Psoas muscle (tissue), 7 donors: ENCODE measurements at regions not wholly inside any gene's neighbourhood (a gene's known extent, or its start where the extent isn't known, plus 50 kb on each side); places are given as distances from the start of the nearest gene placed in this dataset.

Source experiments
- ATAC-seq, 4 donors: fragments of 200-7000 bp; cut with Tn5 transposase; one replicate each; pipeline ENCODE4 v1.9.1; 2020; ENCODE audit warnings: moderate library complexity in 3 of 4, mild to moderate bottlenecking in 2 of 4
- DNase-seq, 2 donors: peaks; one replicate each; pipeline ENCODE4 v3.0.0-alpha.2; 2020
- H3K27ac ChIP-seq: fragments of 200-600 bp; one replicate; pipeline ENCODE4 v1.8.0; 2022
- H3K27me3 ChIP-seq, 3 donors: fragments of 200-600 bp in 1 of 3; one replicate each; pipeline versions ENCODE4 v1.6.1 to v1.8.0; 2013 to 2022; ENCODE audit warnings: low read length in 2 of 3, mild to moderate bottlenecking in 2 of 3, moderate library complexity in 1 of 3; ENCODE audit not compliant: insufficient read depth in 3 of 3
- H3K36me3 ChIP-seq, 2 donors: fragments of 200-600 bp in 1 of 2; one replicate each; pipeline versions ENCODE4 v1.6.1 to v1.8.0; 2013 to 2022; ENCODE audit warnings: low read depth in 1 of 2, mild to moderate bottlenecking in 1 of 2, moderate library complexity in 1 of 2; ENCODE audit not compliant: insufficient read depth in 1 of 2
- H3K4me1 ChIP-seq: fragments of 200-600 bp; one replicate; pipeline ENCODE4 v1.8.0; 2022
- H3K4me3 ChIP-seq: fragments of 200-600 bp; one replicate; pipeline ENCODE4 v1.8.0; 2022; ENCODE audit warnings: mild to moderate bottlenecking
- H3K9me3 ChIP-seq: fragments of 200-600 bp; one replicate; pipeline ENCODE4 v1.8.0; 2022
- WGBS, 3 donors: extraction: QIAGEN DNeasy Blood & Tissue Kit; methylation state at CpG; one replicate each; pipeline versions ENCODE4 v1.1.6 to v1.1.7; 2013; 5-methylcytosine and 5-hydroxymethylcytosine counted together
- intact Hi-C, 2 donors: fragments of 100-400 bp; cut with DNase I; formaldehyde crosslinking; loops; one replicate each; pipeline versions ENCODE4 v1.11.0 to v1.14.2; 2022
- TF ChIP-seq, protein P1 (sequence below): fragments of 200-600 bp; IDR thresholded peaks from one replicate; pipeline ENCODE4 v1.8.0; 2022; ENCODE audit warnings: antibody characterized with exemption
- donor health status: healthy with polysubstance abuse.
- donor health status: DM: no; HTN: no; CAD: no; lungs with moderate emphysema.
- donor health status: Bipolar disorder and iron deficiency.
- donor health status: healthy.
- donor health status: DM: yes; HTN: yes; CAD: no.
- donor health status: DM: no; HTN: no; CAD: no.
- donor health status: DM: yes; HTN: yes; CAD: no.

DNA sequence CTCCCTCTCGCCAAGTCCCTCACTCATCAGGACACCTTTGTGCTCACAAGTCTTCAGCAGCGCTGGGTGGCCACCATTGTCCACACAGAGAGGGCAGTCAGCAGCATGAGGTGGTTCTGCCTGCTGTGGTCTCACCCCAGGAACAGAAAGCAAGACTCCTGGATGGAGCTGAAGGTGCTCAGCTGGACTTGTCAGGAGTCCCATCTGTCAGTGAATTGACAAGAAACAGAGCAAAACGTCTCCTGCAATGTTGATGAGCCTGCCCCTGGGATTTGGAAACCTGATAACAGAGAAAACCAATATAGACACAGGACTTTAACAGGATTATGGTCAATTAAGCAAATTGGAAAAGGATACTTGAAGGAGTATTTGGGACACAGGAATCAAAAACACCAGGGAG, 122.2 kb upstream of the PRSS58 start:
- no peaks in the 10 kb centered on the region for H3K9me3 ChIP-seq
- H3K27me3 ChIP-seq: no peaks in the 10 kb centered on the region
- ATAC-seq (no peak), DNase-seq (no peak)
- H3K4me3 ChIP-seq: no peak overlapping the region
- intact Hi-C loops: no loop called here
- TF ChIP-seq, protein P1, sequence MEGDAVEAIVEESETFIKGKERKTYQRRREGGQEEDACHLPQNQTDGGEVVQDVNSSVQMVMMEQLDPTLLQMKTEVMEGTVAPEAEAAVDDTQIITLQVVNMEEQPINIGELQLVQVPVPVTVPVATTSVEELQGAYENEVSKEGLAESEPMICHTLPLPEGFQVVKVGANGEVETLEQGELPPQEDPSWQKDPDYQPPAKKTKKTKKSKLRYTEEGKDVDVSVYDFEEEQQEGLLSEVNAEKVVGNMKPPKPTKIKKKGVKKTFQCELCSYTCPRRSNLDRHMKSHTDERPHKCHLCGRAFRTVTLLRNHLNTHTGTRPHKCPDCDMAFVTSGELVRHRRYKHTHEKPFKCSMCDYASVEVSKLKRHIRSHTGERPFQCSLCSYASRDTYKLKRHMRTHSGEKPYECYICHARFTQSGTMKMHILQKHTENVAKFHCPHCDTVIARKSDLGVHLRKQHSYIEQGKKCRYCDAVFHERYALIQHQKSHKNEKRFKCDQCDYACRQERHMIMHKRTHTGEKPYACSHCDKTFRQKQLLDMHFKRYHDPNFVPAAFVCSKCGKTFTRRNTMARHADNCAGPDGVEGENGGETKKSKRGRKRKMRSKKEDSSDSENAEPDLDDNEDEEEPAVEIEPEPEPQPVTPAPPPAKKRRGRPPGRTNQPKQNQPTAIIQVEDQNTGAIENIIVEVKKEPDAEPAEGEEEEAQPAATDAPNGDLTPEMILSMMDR: no peak
- no peaks in the 10 kb centered on the region for H3K4me1 ChIP-seq
- WGBS, 3 donors: 62 to 69% (median 65%) methylated on average over 3 of the region's 3 CpGs
- no peaks in the 10 kb centered on the region for H3K36me3 ChIP-seq
- H3K27ac ChIP-seq: no peak overlapping the region

DNA sequence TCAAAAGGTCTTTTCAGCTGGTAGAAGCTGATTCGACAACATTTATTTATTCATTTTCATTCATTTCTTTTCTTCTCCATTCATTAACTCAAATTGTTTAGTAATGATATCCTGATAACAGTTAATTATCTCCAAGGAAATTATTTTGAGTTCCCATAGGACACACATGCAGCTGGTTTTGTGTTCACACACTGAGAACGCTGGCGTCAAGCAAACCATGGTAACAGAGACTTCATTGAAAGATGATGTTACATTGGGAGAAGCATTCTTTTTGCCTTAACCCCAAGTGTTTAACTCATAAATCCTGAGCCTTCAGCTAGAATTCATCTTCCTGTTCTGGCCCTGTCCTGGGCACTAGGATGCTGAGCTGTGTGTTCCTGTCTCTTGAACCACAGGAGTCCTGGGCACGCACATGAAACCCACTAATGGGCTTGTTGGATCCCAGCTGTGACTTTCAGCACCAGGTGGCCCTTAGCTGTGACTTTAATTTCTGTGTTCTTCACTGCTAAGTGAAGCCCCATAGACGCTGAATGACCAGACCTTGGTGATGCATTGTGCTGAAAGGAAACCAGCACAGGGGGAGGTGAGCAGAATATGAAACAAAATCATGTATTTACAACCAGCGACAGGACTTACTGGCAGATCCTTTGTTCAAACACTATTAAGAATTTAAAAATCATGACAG, 121.5 kb upstream of the PRSS58 start:
- DNase-seq (no peak), ATAC-seq (no peak)
- Histone ChIP-seq H3K36me3 (no peaks in the 10 kb centered on the region), H3K4me3 (no peak overlapping the region), H3K4me1 (peaks cover 1% of the 10 kb centered on the region), H3K27me3 (no peaks in the 10 kb centered on the region), H3K27ac (no peak overlapping the region), H3K9me3 (no peaks in the 10 kb centered on the region)
- TF ChIP-seq, protein P1: no peak
- intact Hi-C loops: no loop called here
- 57 to 71% (median 62%) methylated on average over 6 of the region's 6 CpGs for WGBS, 3 donors

DNA sequence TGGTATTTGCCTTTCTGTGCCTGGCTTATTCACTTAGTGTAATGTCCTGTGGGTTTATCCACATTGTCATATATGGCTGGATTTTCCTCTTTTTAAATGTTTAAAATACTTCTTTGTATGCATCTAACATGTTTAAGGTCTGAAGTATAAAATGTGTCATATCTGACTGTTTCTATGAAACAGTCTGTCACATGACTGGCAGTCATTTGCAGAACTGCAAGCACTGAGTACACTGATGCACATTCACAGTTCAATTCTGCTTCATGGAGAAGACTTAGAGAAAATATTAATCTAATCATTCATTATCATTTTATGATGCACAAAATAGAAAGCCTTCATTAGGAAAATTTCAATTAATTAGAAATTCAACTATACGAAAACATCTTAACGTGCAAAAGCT, 119.7 kb upstream of the PRSS58 start:
- TF ChIP-seq, protein P1: no peak
- DNase-seq: no peak
- Histone ChIP-seq H3K27me3 (no peaks in the 10 kb centered on the region), H3K9me3 (no peaks in the 10 kb centered on the region), H3K4me1 (peaks cover 19% of the 10 kb centered on the region), H3K4me3 (no peak overlapping the region), H3K36me3 (no peaks in the 10 kb centered on the region), H3K27ac (no peak overlapping the region)
- ATAC-seq: no peak
- 91 to 96% (median 96%) methylated on average over 2 of the region's 2 CpGs for WGBS, 3 donors
- intact Hi-C loops: no loop called here

DNA sequence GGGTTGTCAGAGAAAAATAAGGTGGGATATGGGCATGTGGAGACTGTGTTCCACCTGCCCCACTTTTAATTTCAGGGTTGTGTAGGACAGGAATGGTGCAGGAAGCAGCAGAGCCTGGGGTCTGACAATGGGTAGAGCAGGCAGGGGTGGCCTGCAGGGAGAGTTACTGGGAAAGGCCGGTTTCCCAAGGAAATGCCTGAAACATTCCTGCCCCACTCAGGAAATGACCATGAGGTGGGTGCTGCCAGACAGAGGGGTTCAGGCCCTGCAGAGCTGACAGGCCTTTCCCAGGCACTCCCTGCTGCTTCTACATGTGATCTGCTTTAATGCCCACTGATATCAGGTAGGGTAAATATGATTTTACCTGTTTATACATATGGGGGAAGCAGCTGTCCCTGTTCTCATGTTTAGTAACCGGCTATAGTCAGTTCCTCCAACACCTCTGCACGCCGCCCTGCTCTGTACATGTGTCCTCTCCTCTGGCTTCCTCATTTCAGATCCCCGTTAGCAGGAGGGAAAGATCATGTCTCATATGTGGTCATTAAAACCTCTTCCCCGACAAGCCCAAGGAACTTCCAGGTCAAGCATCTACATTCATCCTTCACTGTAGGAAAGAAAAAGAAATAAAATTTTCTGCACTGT, 118.6 kb upstream of the PRSS58 start:
- Histone ChIP-seq H3K27me3 (no peaks in the 10 kb centered on the region), H3K27ac (no peak overlapping the region), H3K36me3 (no peaks in the 10 kb centered on the region), H3K4me3 (no peak overlapping the region), H3K9me3 (no peaks in the 10 kb centered on the region), H3K4me1 (peaks cover 23% of the 10 kb centered on the region)
- DNase-seq (no peak), ATAC-seq (no peak)
- 46 to 61% (median 60%) methylated on average over 6 of the region's 6 CpGs for WGBS, 3 donors
- TF ChIP-seq, protein P1: no peak
- intact Hi-C loops: no loop called here
